HG03432 (cell line): ENCODE measurements at regions not wholly inside any gene's neighbourhood (a gene's known extent, or its start where the extent isn't known, plus 50 kb on each side); places are given as distances from the start of the nearest gene placed in this dataset.

Source experiments
- ATAC-seq: cut with Tn5 transposase; IDR thresholded peaks from one replicate; pipeline ENCODE4 v1.9.1; 2021; ENCODE audit warnings: mild to moderate bottlenecking, moderate library complexity; ENCODE audit not compliant: unreplicated experiment

DNA sequence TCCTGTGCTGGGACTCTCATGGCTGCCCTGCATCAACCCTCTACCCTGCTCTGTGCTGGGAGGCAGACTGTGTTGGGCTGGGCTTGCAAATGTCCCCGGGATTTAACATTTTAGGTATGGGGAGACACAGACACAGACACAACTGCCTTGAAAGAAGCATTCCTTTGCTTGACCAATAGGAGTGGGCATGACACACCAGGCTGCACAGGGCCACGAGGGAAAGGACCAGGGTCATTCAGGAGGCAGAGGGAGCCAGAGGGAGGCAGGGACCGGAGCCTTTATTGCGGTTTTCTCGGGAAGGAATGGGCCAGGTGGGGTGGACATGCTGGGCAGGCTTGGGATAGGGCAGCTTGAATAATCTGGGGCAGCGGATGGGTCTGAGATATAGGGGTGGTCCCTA is 238.7 kb upstream of the COPS8 start:
- no peak for ATAC-seq

DNA sequence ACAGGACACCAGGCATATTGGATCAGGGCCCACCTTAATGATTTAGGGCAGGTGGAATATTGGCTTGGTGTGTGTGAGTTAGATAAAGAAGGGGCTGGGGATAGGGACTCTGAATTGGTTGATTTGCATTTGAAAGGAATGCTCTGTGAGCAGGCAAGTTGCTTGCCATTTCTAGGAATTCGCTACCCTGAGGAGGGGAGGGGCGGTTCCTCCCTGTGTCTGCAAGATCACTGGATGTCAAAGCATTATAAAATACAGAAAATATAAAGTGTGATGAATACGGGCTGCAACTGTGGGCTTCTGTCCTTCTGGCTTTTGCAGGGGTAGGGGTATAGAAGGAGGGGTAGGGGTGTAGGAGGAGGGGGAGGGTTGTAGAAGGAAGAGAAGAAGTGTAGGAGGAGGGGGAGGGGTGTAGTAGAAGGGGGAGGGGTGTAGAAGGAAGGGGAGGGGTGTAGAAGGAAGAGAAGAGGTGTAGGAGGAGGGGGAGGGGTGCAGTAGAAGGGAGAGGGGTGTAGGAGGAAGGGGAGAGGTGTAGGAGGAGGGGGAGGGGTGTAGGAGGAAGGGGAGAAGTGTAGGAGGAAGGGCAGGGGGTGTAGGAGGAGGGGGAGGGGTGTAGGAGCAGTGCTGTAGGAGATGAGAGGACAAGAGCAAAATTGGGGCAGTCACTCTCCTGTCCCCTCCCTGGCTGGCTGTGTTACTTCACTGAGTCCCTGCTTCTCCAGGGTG is 238.0 kb upstream of the COPS8 start:
- ATAC-seq, result no peak

- no peak for ATAC-seq
These were observed 237.2 kb upstream of the COPS8 start for GRCh38 chr2:236848501-236848900.

GRCh38 chr2:236849508-236849907 is 236.2 kb upstream of the COPS8 start:
- no peak for ATAC-seq

- no peak for ATAC-seq
These were observed 235.7 kb upstream of the COPS8 start for GRCh38 chr2:236849940-236850339.

GRCh38 chr2:236851187-236851586 is 234.5 kb upstream of the COPS8 start:
- no peak for ATAC-seq

GRCh38 chr2:236852100-236852976 is 233.4 kb upstream of the COPS8 start:
- ATAC-seq, result no peak

GRCh38 chr2:236852977-236853374 is 232.7 kb upstream of the COPS8 start:
- no peak for ATAC-seq

- ATAC-seq, result no peak
These were observed 232.1 kb upstream of the COPS8 start for GRCh38 chr2:236853585-236854051.

DNA sequence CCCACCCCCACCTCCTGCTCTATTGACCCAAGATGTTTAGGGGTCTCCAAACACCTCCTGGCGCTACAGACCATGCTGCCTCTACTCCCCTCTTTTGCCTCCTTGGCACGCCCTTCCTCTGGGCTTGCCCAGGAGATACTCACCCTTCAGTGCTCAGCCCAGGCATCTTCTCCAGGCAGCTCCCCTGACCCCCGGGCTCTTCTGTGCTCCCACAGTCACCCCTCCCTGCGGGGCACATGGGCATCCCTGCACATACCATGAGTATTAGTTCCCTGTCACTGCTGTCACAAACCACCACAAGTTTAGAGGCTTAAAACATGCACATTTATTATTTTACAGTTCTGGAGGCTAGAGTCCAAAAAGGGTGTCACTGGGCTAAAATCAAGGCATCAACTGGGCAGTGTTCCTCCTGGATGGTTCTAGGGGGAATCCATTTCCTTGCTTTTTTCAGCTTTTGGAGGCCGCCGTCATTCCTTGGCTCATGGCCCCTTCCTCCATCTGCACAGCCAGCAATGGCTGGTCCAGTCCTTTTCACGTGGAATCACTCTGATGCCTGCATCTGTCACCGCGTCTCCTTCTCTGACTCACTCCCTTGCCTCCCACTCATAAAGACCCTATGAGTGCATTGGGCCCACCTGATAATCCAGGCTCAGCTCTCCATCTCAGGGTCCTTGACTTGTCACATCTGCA is 230.4 kb upstream of the COPS8 start:
- no peak for ATAC-seq

DNA sequence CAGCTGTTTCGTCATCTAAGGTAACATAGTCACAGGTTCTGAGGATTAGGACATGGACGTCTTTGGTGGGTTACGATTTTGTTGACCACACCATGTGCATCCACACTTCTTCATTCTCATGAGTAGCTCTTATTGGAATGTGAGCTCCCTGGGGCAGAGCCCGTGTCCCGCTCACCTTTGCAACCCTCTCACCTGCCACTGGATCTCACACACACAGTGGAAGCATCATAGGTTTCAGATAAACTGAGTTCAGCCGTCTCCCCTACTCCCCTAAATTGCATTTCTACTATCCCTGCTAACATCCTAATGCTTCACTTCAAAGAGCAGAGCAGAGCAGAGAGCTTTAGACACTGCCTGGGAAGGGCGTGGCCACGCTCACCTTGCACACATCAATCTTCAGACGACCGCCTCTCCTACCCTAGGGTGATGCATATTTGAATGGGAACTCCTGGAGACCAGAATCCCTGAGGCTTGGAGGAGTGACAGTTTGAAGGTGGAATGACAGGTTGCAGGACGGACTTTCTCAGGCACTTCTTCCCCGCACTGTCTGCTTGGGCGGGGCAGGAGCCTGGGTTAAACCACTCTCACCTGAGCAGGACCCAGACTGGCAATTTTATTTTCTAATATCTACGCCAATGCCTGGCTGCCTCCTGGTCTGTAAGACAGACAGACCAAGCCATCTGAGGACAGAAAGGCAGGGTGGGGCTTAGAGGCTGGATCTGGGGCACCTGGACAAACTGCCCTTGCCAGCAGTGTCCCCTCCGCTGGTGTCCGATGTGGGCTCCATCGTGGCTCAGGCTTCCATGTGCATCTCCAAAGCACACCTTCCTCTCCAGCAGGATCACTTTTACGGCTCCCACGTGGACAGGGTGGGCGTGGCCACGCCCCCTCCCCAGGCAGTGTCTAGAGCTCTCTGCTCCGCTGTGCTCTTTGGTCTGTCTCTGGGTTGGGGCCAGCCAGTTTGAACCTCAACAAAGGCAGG is 229.5 kb upstream of the COPS8 start:
- no peak for ATAC-seq

DNA sequence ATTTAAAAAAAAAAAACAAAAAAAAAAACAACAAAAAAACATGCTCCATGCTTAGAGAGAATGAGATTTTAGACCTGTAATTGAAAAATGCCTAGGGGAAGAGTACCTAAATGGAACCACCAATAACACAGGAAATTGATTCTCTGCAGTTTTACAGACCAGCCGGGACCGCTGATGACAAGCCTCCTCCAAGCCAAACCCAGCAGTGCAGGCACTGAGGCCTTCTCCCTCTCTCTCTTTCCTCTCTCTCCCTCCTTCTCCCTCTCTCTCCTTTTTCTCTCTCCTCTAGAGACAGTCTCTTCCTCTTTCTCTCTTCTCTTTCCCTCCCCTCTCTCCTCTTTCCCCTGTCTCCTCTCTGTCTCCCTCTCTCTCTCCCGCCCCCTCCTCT is 228.8 kb upstream of the COPS8 start:
- no peak for ATAC-seq

DNA sequence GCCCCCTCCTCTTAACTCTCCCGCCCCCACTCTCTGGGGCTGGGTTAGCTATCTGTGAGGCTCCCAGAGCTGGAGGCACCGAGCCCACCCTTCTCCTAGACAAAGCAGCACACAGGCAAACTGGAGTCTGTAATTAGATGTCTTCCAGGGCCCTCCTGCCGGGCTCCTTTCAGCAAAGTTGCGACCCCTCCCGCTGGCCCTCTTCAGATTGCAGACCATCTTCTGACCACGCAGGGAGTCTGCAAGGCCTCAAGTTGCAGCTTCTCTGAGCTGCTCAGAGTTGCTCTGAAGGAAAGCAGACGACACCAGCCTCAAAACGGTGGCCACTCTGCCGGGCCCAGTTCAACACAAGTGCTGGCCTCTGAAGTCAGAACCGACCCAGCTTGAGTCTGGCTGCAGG is 228.4 kb upstream of the COPS8 start:
- ATAC-seq, result no peak

DNA sequence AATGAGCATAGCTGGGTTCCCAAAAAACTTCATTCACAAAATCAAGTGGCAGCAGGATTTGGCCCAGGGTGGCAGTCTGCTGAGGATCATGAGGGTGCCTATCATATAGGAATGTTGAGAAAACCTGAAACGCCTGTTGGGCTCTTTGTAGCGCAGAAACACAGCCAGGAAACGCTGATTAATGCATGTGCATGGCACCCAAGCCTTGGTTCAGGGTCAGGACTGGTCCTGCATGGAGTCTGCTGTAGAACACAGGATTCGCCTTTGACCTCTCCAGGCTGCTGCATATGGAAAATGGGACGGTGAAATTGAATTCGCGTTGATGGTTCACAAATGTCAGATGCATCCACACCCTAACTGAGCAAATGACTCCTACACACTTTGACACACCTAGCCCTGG is 227.9 kb upstream of the COPS8 start:
- no peak for ATAC-seq

GRCh38 chr2:236858661-236859060 is 227.0 kb upstream of the COPS8 start:
- no peak for ATAC-seq

GRCh38 chr2:236859908-236860307 is 225.8 kb upstream of the COPS8 start:
- ATAC-seq, result no peak

DNA sequence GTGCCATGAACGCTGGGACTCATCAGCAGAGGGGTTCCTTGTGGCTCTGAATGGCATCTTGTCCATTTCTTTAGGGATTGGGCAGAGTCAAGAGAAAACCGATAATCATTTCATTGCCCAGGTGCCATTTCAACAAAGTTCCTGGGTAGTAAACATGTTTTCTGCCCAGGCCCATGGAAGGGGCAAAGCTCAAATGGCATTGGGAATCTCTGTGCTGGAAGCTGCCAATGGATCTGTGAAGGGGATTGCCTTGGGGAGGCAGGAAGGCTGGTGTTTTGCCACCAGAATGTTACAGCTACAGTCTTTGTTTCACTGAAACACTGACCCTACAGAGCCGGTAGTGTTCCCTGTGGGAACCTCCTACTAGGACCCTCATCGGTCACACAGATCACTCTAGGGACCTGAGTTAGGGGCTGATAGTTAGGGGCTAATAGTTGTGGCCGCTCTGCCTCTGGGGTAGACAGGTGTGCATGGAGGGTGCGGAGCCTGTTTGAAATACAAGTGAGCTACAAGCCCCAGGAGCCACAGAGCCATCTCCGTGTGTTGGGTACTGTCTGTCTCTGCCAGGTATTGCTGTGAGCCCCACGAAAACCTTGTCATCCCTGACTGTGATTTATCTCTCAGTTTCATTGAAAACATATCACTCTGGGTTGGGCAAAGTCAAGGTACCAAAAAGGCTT is 224.4 kb upstream of the COPS8 start:
- no peak for ATAC-seq

- ATAC-seq, result no peak
These were observed 223.7 kb upstream of the COPS8 start for GRCh38 chr2:236861944-236862343.

DNA sequence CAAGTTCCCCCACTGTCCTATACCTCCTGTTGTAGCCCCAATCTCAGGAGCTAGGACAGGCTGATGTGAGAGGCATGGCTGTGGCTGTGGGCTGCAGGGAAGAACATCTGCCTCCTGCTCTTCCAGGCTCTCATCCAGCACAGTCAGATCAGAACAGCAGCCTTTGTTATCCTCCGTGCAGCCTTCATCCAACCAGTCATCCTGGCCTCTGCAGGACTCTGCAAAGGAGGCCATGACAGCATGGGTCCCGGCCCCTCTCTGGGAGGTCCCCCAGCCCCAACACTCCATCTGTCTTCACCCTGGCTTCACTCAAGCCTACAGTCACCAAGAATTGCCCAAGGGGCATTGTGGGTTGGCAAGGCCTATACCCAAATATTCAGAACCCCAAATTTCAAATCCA is 223.2 kb upstream of the COPS8 start:
- ATAC-seq, result no peak
